ENCODE measurements at regions not wholly inside any gene's neighbourhood (a gene's known extent, or its start where the extent isn't known, plus 50 kb on each side); places are given as distances from the start of the nearest gene placed in this dataset.

DNA sequence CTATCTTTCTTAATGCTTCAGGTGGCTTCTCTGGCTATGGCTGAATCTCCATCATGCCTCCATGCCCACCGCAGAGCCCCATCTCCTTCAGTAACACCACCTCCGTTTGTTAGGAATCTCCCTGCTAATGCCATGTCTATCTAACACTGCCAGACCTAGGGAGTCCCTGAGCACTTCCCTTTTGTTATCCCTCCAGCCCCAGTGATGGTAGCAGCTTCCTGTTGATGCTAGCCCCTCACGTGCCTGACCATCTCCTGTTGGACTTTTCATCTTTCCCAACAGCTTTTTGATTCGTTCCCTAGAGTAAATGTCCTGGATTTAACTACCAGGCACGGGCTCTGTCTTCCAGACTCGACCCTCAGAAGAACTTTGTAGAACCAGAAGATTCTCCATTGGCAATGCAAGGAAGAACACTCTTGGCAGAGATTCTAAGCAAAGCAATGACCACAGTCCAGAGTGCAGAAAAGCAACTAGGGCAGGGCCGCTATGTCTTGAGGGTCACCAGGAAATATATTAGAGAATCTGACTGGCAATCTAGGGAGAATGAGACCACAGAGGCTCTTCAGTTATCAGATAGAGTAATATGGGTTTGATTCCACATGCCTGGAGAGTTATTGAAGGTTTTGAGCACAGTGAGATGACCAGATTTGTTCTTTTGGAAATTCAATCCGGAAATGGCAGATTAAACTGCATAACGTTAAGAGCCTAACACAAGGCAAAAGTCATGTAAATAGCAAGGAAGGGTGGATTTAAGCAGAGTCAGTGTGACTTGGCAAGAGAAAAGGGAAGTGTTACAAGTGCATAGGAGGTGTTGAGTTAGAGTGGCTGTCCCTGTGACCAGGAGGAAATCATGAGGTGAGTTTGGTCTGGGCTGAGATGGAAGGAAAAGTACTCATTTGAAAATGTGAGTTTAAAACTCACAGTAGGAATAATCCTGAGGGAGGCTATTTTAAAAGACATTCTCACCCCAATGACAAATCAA lies 555.2 kb downstream of the ACTL7B start:
- Histone ChIP-seq H3K9me3 (ENCODE audit: control insufficient read depth, insufficient read depth, low read depth, low read length) (no peaks in the 10 kb centered on the region), H3K27ac (ENCODE audit: extremely low read depth, low read depth, low read length) (no peak overlapping the region), H3K4me3 (ENCODE audit: low read depth, low read length) (no peak overlapping the region), H3K4me1 (ENCODE audit: control insufficient read depth, insufficient read depth, low read length) (no peaks in the 10 kb centered on the region), H3K36me3 (ENCODE audit: control insufficient read depth in 2 of 2, insufficient read depth in 1 of 2, low read length in 2 of 2) (no peaks in the 10 kb centered on the region)
- CTCF ChIA-PET, result no interaction called here
- POLR2A ChIA-PET, result no interaction called here
- TF ChIP-seq GLIS1 (tag by site-specific recombination; IDR thresholded peaks at IDR 0.05), result no peak
- TF ChIP-seq ZFHX2 (tag by site-specific recombination; conservative IDR thresholded peaks at IDR 0.05), result no peak
- no peak for TF ChIP-seq FEZF1 (tag by site-specific recombination; IDR thresholded peaks at IDR 0.05)
- TF ChIP-seq ZBTB21 (tag by site-specific recombination; IDR thresholded peaks at IDR 0.05), result no peak
- TF ChIP-seq GLI2 (tag by site-specific recombination; IDR thresholded peaks at IDR 0.05; ENCODE audit: borderline replicate concordance, low read depth), result no peak

DNA sequence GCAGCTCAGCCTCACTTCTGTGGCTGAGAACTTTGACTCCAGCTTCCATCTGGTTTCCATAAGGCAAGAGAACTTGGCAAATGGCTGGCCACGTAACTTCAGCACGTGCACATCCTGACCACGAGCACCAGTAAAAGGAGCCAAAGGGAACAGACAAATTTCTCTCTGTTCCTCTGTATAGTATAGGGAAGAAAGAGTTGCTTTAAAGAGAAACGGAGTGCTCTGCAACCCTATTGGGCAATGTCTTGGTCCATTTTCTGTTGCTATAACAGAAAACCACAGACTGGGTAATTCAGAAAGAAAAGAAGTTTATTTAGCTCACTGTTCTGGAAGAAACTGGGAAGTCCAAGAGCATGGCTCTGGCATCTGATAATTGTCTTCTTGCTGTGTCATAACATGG lies 558.7 kb downstream of the ACTL7B start:
- CTCF ChIA-PET, result interaction anchor here (1.0 to 1.3 kb wide), 2 partner anchors 14 to 872 kb away, joined by 3 to 6 read pairs; no protein-coding TSS in a partner anchor

DNA sequence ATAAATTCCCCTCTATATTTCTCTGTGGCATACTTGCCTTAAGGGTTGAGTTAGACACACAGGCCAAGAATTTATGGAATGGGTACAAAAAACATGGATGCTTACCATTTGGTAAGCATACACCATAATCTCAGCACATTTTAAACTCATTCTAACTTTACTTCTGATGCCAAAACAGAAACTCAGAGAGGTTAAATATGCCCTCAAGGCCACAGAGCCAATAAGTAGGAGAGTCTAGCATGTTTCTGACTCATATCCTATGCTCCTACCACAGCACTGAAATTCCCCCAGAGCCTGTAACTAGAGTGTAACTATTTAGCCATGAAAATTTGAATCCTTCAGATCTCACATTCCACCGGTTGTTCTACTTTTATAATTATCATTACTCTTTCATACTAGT lies 559.7 kb downstream of the ACTL7B start:
- POLR2A ChIA-PET, result no interaction called here
- Histone ChIP-seq H3K36me3 (ENCODE audit: control insufficient read depth in 2 of 2, insufficient read depth in 1 of 2, low read length in 2 of 2) (no peaks in the 10 kb centered on the region), H3K4me1 (ENCODE audit: control insufficient read depth, insufficient read depth, low read length) (no peaks in the 10 kb centered on the region), H3K4me3 (ENCODE audit: low read depth, low read length) (no peak overlapping the region), H3K9me3 (ENCODE audit: control insufficient read depth, insufficient read depth, low read depth, low read length) (no peaks in the 10 kb centered on the region), H3K27ac (ENCODE audit: extremely low read depth, low read depth, low read length) (no peak overlapping the region)
- TF ChIP-seq, protein P1, sequence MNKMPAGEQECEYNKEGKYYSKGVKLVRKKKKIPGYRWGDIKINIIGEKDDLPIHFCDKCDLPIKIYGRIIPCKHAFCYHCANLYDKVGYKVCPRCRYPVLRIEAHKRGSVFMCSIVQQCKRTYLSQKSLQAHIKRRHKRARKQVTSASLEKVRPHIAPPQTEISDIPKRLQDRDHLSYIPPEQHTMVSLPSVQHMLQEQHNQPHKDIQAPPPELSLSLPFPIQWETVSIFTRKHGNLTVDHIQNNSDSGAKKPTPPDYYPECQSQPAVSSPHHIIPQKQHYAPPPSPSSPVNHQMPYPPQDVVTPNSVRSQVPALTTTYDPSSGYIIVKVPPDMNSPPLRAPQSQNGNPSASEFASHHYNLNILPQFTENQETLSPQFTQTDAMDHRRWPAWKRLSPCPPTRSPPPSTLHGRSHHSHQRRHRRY (tag by site-specific recombination; IDR thresholded peaks at IDR 0.05), result no peak
- TF ChIP-seq ZNF830 (tag by site-specific recombination; IDR thresholded peaks at IDR 0.05; ENCODE audit: low read depth) (no peak), ZNF48 (tag by site-specific recombination; IDR thresholded peaks at IDR 0.05) (no peak), SCRT2 (tag by site-specific recombination; IDR thresholded peaks at IDR 0.05) (no peak), WT1 (tag by site-specific recombination; IDR thresholded peaks at IDR 0.05) (no peak), ZNF514 (tag by site-specific recombination; IDR thresholded peaks at IDR 0.05) (no peak), ZXDB (tag by site-specific recombination; IDR thresholded peaks at IDR 0.05) (no peak), ZNF677 (tag by site-specific recombination; IDR thresholded peaks at IDR 0.05) (no peak), ZNF473 (tag by site-specific recombination; IDR thresholded peaks at IDR 0.05) (no peak)
- TF ChIP-seq, protein P2, sequence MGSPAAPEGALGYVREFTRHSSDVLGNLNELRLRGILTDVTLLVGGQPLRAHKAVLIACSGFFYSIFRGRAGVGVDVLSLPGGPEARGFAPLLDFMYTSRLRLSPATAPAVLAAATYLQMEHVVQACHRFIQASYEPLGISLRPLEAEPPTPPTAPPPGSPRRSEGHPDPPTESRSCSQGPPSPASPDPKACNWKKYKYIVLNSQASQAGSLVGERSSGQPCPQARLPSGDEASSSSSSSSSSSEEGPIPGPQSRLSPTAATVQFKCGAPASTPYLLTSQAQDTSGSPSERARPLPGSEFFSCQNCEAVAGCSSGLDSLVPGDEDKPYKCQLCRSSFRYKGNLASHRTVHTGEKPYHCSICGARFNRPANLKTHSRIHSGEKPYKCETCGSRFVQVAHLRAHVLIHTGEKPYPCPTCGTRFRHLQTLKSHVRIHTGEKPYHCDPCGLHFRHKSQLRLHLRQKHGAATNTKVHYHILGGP (tag by site-specific recombination; IDR thresholded peaks at IDR 0.05), result no peak
- TF ChIP-seq, protein P3, sequence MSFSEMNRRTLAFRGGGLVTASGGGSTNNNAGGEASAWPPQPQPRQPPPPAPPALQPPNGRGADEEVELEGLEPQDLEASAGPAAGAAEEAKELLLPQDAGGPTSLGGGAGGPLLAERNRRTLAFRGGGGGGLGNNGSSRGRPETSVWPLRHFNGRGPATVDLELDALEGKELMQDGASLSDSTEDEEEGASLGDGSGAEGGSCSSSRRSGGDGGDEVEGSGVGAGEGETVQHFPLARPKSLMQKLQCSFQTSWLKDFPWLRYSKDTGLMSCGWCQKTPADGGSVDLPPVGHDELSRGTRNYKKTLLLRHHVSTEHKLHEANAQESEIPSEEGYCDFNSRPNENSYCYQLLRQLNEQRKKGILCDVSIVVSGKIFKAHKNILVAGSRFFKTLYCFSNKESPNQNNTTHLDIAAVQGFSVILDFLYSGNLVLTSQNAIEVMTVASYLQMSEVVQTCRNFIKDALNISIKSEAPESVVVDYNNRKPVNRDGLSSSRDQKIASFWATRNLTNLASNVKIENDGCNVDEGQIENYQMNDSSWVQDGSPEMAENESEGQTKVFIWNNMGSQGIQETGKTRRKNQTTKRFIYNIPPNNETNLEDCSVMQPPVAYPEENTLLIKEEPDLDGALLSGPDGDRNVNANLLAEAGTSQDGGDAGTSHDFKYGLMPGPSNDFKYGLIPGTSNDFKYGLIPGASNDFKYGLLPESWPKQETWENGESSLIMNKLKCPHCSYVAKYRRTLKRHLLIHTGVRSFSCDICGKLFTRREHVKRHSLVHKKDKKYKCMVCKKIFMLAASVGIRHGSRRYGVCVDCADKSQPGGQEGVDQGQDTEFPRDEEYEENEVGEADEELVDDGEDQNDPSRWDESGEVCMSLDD (tag by site-specific recombination; IDR thresholded peaks at IDR 0.05), result no peak
- CTCF ChIA-PET, result interaction anchor here (0.7 to 1.3 kb wide), 3 partner anchors 13 to 871 kb away, joined by 3 to 6 read pairs (median 3); no protein-coding TSS in a partner anchor

More for the DNA sequence above, 558.7 kb downstream of the ACTL7B start:
- no peaks in the 10 kb centered on the region for H3K36me3 ChIP-seq (ENCODE audit: control insufficient read depth in 2 of 2, insufficient read depth in 1 of 2, low read length in 2 of 2)
- no peaks in the 10 kb centered on the region for H3K4me1 ChIP-seq (ENCODE audit: control insufficient read depth, insufficient read depth, low read length)
- H3K4me3 ChIP-seq (ENCODE audit: low read depth, low read length), result no peak overlapping the region
- H3K27ac ChIP-seq (ENCODE audit: extremely low read depth, low read depth, low read length), result no peak overlapping the region
- POLR2A ChIA-PET, result interaction anchor here (0.6 kb wide), 1 partner anchor 711 kb away, joined by 4 read pairs; no protein-coding TSS in a partner anchor
- TF ChIP-seq ZNF837 (tag by site-specific recombination; IDR thresholded peaks at IDR 0.05) (no peak), ZNF843 (tag by site-specific recombination; IDR thresholded peaks at IDR 0.05) (no peak), ZNF624 (tag by site-specific recombination; IDR thresholded peaks at IDR 0.05) (no peak), ZNF202 (tag by site-specific recombination; IDR thresholded peaks at IDR 0.05; ENCODE audit: borderline replicate concordance) (no peak), ZNF664 (tag by site-specific recombination; IDR thresholded peaks at IDR 0.05) (no peak), TCF7L2 (IDR thresholded peaks at IDR 0.05; ENCODE audit: borderline replicate concordance, low read depth, low read length) (no peak)
- TF ChIP-seq, protein P2 (tag by site-specific recombination; IDR thresholded peaks at IDR 0.05), result no peak
- TF ChIP-seq, protein P4, sequence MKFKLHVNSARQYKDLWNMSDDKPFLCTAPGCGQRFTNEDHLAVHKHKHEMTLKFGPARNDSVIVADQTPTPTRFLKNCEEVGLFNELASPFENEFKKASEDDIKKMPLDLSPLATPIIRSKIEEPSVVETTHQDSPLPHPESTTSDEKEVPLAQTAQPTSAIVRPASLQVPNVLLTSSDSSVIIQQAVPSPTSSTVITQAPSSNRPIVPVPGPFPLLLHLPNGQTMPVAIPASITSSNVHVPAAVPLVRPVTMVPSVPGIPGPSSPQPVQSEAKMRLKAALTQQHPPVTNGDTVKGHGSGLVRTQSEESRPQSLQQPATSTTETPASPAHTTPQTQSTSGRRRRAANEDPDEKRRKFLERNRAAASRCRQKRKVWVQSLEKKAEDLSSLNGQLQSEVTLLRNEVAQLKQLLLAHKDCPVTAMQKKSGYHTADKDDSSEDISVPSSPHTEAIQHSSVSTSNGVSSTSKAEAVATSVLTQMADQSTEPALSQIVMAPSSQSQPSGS (tag by site-specific recombination; IDR thresholded peaks at IDR 0.05; ENCODE audit: low read depth), result no peak
- H3K9me3 ChIP-seq (ENCODE audit: control insufficient read depth, insufficient read depth, low read depth, low read length), result no peaks in the 10 kb centered on the region
